ENCODE measurements at regions not wholly inside any gene's neighbourhood (a gene's known extent, or its start where the extent isn't known, plus 50 kb on each side); places are given as distances from the start of the nearest gene placed in this dataset.
"Not testable (repeated sequence)": the region's sequence is repeated elsewhere in the genome, so short reads cannot be mapped to it uniquely, and the experiment has no call there.

GRCh38 chr4:32826169-32826568 is 2106.0 kb downstream of the PCDH7 start:
- no peak for DNase-seq (ENCODE audit: low read depth)

- DNase-seq (ENCODE audit: low read depth) = no peak
Measured at GRCh38 chr4:32830160-32830559, 2110.0 kb downstream of the PCDH7 start.

- DNase-seq (ENCODE audit: low read depth) = no peak
Measured at GRCh38 chr4:32831104-32831503, 2110.9 kb downstream of the PCDH7 start.

- DNase-seq (ENCODE audit: low read depth) = no peak
Measured at GRCh38 chr4:32840461-32841189, 2120.5 kb downstream of the PCDH7 start.

- DNase-seq (ENCODE audit: low read depth) = no peak
Measured at GRCh38 chr4:32841217-32841616, 2121.0 kb downstream of the PCDH7 start.

- peak; percentile 8 for DNase-seq (ENCODE audit: low read depth)
Measured at GRCh38 chr4:32847461-32847860, 2127.3 kb downstream of the PCDH7 start.

- DNase-seq (ENCODE audit: low read depth) = no peak
Measured at GRCh38 chr4:32855622-32856021, 2135.5 kb downstream of the PCDH7 start.

GRCh38 chr4:32858361-32858760 is 2138.2 kb downstream of the PCDH7 start:
- no peak for DNase-seq (ENCODE audit: low read depth)

- peak; percentile 85 for DNase-seq (ENCODE audit: low read depth)
Measured at GRCh38 chr4:32858971-32859370, 2138.8 kb downstream of the PCDH7 start.

GRCh38 chr4:32864713-32865351 is 2144.7 kb downstream of the PCDH7 start:
- no peak for DNase-seq (ENCODE audit: low read depth)

- no peak for DNase-seq (ENCODE audit: low read depth)
Measured at GRCh38 chr4:32876546-32876945, 2156.4 kb downstream of the PCDH7 start.

- DNase-seq (ENCODE audit: low read depth) = no peak
Measured at GRCh38 chr4:32879913-32880312, 2159.7 kb downstream of the PCDH7 start.

GRCh38 chr4:32884198-32884597 is 2164.0 kb downstream of the PCDH7 start:
- peak; percentile 12 for DNase-seq (ENCODE audit: low read depth)

- no peak for DNase-seq (ENCODE audit: low read depth)
Measured at GRCh38 chr4:32890398-32890797, 2170.2 kb downstream of the PCDH7 start.

GRCh38 chr4:32909053-32909452 is 2188.9 kb downstream of the PCDH7 start:
- no peak for DNase-seq (ENCODE audit: low read depth)

GRCh38 chr4:32909736-32910135 is 2189.6 kb downstream of the PCDH7 start:
- DNase-seq (ENCODE audit: low read depth) = no peak

- no peak for DNase-seq (ENCODE audit: low read depth)
Measured at GRCh38 chr4:32917586-32917985, 2197.4 kb downstream of the PCDH7 start.

GRCh38 chr4:32929796-32930699 is 2209.9 kb downstream of the PCDH7 start:
- DNase-seq (ENCODE audit: low read depth) = no peak

GRCh38 chr4:32930700-32931099 is 2210.5 kb downstream of the PCDH7 start:
- DNase-seq (ENCODE audit: low read depth) = no peak

- no peak for DNase-seq (ENCODE audit: low read depth)
Measured at GRCh38 chr4:32931475-32931874, 2211.3 kb downstream of the PCDH7 start.

- no peak for DNase-seq (ENCODE audit: low read depth)
Measured at GRCh38 chr4:32932156-32932555, 2212.0 kb downstream of the PCDH7 start.

GRCh38 chr4:32939222-32939621 is 2219.1 kb downstream of the PCDH7 start:
- DNase-seq (ENCODE audit: low read depth) = not testable (repeated sequence)

GRCh38 chr4:32950866-32951265 is 2230.7 kb downstream of the PCDH7 start:
- no peak for DNase-seq (ENCODE audit: low read depth)

Data from renal cortical epithelial cell (primary cell).